ENCODE measurements at regions not wholly inside any gene's neighbourhood (a gene's known extent, or its start where the extent isn't known, plus 50 kb on each side); places are given as distances from the start of the nearest gene placed in this dataset.

DNA sequence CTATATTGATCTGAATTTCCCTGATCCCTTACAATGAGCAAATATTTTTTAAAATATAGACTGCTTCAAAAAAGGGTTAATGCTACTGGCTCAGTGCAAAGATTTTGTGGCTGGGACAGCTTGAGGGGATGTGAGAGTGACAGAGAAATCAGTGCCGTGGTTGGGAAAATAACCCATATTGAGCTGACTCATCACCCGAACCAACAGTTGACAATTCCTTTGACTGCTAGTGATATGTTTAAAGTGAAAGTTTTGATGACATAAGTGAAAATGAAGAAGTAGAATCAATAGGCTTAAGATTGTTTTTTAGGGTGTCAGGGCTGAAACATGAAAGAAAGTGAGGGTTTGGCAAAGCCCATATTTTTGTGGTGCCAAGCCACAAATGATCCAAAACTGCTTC lies 257.1 kb upstream of the TENM4 start:
- Histone ChIP-seq H3K9me3 (no peaks in the 10 kb centered on the region), H3K27me3 (no peaks in the 10 kb centered on the region), H3K4me3 (no peak overlapping the region), H3K27ac (no peak overlapping the region), H3K36me3 (ENCODE audit: low read depth, missing control alignments) (no peaks in the 10 kb centered on the region), H3K4me1 (no peaks in the 10 kb centered on the region)
- WGBS, 2 donors = 87 to 90% methylated on average over 2 of the region's 2 CpGs
- intact Hi-C loops (cut with DNase I; ENCODE audit: low total_unique reads) = no loop called here
- TF ChIP-seq, protein P1, sequence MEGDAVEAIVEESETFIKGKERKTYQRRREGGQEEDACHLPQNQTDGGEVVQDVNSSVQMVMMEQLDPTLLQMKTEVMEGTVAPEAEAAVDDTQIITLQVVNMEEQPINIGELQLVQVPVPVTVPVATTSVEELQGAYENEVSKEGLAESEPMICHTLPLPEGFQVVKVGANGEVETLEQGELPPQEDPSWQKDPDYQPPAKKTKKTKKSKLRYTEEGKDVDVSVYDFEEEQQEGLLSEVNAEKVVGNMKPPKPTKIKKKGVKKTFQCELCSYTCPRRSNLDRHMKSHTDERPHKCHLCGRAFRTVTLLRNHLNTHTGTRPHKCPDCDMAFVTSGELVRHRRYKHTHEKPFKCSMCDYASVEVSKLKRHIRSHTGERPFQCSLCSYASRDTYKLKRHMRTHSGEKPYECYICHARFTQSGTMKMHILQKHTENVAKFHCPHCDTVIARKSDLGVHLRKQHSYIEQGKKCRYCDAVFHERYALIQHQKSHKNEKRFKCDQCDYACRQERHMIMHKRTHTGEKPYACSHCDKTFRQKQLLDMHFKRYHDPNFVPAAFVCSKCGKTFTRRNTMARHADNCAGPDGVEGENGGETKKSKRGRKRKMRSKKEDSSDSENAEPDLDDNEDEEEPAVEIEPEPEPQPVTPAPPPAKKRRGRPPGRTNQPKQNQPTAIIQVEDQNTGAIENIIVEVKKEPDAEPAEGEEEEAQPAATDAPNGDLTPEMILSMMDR (IDR thresholded peaks at IDR 0.05) = no peak
- no peak for TF ChIP-seq POLR2A (IDR thresholded peaks at IDR 0.05)
- DNase-seq = no peak

DNA sequence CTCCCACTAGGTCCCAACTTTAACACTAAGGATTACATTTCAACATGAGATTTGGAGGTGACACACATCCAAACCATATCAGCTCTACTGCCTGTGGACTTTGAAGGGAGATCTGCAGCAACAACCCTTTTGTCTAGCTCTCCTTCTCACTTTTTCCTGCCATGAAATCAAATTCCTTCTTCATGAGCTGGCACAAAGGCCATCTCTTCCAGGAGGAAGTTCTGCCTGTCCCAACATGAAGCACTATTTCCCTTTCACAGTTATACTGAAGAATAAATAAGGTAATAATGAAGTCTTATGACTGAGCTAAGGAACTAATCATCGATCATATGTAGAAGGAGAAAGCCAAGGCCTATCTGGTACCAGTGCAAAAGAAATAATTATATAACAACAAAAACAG lies 253.5 kb upstream of the TENM4 start:
- no peaks in the 10 kb centered on the region for H3K27me3 ChIP-seq
- no peaks in the 10 kb centered on the region for H3K9me3 ChIP-seq
- TF ChIP-seq, protein P1 (IDR thresholded peaks at IDR 0.05) = no peak
- no peak for TF ChIP-seq POLR2A (IDR thresholded peaks at IDR 0.05)
- no peak for DNase-seq
- WGBS, 2 donors = 97% methylated on average over 1 of the region's 1 CpG
- H3K4me1 ChIP-seq = no peaks in the 10 kb centered on the region
- no peak overlapping the region for H3K27ac ChIP-seq
- H3K4me3 ChIP-seq = no peak overlapping the region
- intact Hi-C loops (cut with DNase I; ENCODE audit: low total_unique reads) = no loop called here
- H3K36me3 ChIP-seq (ENCODE audit: low read depth, missing control alignments) = no peaks in the 10 kb centered on the region

DNA sequence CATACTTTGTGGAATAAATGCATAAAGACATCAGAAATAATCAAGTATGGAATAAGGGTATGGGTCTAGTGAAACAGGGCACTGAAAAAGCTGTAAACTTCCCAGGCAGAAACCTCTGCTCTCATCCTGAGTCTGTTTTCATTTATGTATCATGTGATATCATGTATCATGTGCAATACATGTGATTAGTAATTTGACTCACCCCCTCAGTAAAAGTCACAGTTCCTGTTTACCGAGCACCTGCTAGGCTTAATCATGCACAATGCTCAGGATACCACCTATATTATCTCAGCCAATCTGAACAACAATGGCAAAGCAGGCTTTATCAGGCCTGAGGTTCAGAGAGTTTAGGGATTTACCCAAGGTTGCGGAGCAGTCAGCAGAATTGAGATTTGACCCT lies 250.6 kb upstream of the TENM4 start:
- no peaks in the 10 kb centered on the region for H3K27me3 ChIP-seq
- intact Hi-C loops (cut with DNase I; ENCODE audit: low total_unique reads) = no loop called here
- no peaks in the 10 kb centered on the region for H3K4me1 ChIP-seq
- WGBS, 2 donors = 91 to 98% methylated on average over 2 of the region's 2 CpGs
- no peaks in the 10 kb centered on the region for H3K9me3 ChIP-seq
- TF ChIP-seq, protein P1 (IDR thresholded peaks at IDR 0.05) = no peak
- no peak for TF ChIP-seq POLR2A (IDR thresholded peaks at IDR 0.05)
- DNase-seq = no peak
- H3K4me3 ChIP-seq = no peak overlapping the region
- H3K27ac ChIP-seq = no peak overlapping the region
- H3K36me3 ChIP-seq (ENCODE audit: low read depth, missing control alignments) = no peaks in the 10 kb centered on the region

DNA sequence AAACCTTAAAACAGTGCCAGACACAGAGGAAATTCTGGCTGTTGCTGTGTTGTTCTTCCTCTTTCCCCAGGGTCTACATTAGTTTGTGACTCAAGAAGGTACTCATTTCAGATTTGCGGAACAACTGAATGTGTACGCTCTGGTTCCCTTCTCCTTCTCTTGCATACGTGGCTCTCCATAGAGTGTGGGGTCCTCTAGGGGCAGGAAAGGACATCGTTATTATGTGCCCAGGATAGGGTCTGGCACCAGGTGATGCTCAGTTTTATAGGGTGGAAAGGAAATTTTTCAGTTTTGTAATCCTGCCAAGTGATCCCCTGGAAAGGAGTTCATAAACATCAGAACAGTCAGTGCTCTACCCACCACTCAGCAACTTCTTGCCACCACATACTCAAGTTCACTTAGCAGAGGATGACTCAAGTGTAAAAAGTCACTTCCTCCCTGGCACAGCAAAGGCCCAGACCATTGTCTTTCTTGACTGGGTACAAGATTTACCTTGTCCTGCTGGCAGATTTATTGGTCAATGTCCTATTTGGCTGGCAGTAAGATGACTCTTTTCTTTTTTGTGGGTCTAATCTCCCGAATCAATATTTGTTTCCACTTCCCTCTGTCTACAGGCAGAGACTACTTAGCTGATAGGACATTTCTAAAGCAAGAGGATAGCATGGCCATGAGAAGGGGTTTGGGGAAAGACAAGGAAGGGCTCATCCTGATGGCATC lies 246.0 kb upstream of the TENM4 start:
- no peaks in the 10 kb centered on the region for H3K27me3 ChIP-seq
- WGBS, 2 donors = 82 to 88% methylated on average over 5 of the region's 5 CpGs
- no peaks in the 10 kb centered on the region for H3K4me1 ChIP-seq
- no peak overlapping the region for H3K27ac ChIP-seq
- intact Hi-C loops (cut with DNase I; ENCODE audit: low total_unique reads) = no loop called here
- DNase-seq = no peak
- TF ChIP-seq, protein P1 (IDR thresholded peaks at IDR 0.05) = no peak
- no peak for TF ChIP-seq POLR2A (IDR thresholded peaks at IDR 0.05)
- H3K36me3 ChIP-seq (ENCODE audit: low read depth, missing control alignments) = no peaks in the 10 kb centered on the region
- H3K4me3 ChIP-seq = no peak overlapping the region
- H3K9me3 ChIP-seq = no peaks in the 10 kb centered on the region

DNA sequence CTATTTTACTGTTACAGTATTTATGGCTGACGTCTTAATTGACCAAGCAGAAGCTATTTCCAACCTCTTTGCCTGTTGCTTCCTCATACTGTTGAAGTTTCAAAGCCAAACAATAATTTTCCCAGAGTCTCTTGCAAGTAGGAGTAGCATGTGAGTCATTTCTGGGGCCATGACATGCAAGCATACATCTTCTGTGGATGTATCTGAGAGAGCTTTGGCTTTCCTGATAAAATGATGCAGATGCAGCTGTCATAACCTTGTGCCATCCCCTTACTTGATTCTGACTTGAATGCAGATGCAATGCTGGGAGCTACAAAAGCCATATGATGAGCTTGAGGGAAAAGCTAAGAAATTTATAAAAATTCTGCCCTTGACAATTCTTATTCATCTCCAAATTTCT lies 243.1 kb upstream of the TENM4 start:
- no peaks in the 10 kb centered on the region for H3K9me3 ChIP-seq
- no peak overlapping the region for H3K4me3 ChIP-seq
- TF ChIP-seq, protein P1 (IDR thresholded peaks at IDR 0.05) = no peak
- TF ChIP-seq POLR2A (IDR thresholded peaks at IDR 0.05) = no peak
- no peak for DNase-seq
- H3K36me3 ChIP-seq (ENCODE audit: low read depth, missing control alignments) = no peaks in the 10 kb centered on the region
- WGBS, 2 donors = 86 to 93% methylated on average over 1 of the region's 1 CpG
- intact Hi-C loops (cut with DNase I; ENCODE audit: low total_unique reads) = no loop called here
- no peak overlapping the region for H3K27ac ChIP-seq
- H3K27me3 ChIP-seq = no peaks in the 10 kb centered on the region
- no peaks in the 10 kb centered on the region for H3K4me1 ChIP-seq
